GM23248 (cell line): ENCODE measurements at regions not wholly inside any gene's neighbourhood (a gene's known extent, or its start where the extent isn't known, plus 50 kb on each side); places are given as distances from the start of the nearest gene placed in this dataset.

ENCODE experiments used
- EZH2 ChIP-seq: fragments of 200-600 bp; sonication (generic); IDR thresholded peaks from 2 replicates; pipeline ENCODE4 v1.6.1; 2018; ENCODE audit warnings: antibody characterized with exemption, mild to moderate bottlenecking; ENCODE audit not compliant: insufficient read depth, poor library complexity, severe bottlenecking
- EZH2phosphoT487 ChIP-seq: fragments of 200-600 bp; sonication (generic); IDR thresholded peaks from 2 replicates; pipeline ENCODE4 v1.6.1; 2018; ENCODE audit warnings: antibody characterized with exemption, moderate library complexity, mild to moderate bottlenecking, low read depth; ENCODE audit not compliant: insufficient read depth

DNA sequence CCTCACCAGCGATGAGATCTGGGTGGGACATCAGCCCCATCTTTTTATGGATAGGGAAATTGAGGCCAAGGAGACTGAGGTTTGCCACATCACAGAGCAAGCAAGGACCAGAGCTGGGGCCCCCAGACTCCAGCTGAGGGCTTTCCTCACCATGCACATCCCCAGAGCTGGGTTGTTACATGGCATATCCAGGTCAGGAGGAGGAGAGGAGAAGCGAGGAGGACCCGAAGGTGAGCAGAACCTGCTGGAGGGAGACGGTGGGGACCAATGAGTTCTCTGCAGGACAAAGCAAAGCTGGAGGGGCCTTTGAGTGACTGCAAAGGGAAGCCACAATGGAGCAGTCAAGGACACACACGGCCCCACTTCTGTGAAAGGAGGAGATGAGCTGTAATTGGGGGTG is 255.5 kb upstream of the CSF3R start:
- no peak for TF ChIP-seq EZH2
- TF ChIP-seq EZH2phosphoT487, result no peak
